ENCODE measurements at regions not wholly inside any gene's neighbourhood (a gene's known extent, or its start where the extent isn't known, plus 50 kb on each side); places are given as distances from the start of the nearest gene placed in this dataset.

DNA sequence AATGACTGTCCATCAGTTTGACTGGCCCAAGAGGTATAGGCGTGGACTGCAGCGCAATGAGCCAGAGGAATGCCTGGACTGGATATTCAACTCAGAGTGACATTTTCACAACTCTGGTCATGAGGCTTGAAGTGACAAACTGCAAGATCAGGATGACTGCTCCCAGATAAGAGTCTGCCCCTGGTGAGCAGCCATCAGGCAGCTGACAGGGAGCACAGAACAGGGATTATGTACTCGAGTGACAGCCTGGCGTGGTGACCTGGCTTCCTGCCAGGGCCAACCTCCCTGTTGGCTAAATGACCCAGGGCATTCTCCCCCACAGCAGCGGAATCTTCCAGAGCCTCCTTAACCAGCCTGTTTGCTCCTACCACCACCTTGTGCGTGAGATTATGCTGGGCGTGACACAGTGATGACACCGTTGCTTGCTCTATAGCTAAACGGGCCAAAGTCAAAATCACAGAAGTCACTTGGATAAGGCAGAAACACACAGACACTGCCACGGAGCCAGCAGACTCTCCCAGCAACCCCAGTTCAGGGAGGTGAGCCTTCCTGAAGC, 209.1 kb upstream of the JARID2 start:
- Histone ChIP-seq H3K4me1 (ENCODE audit: control insufficient read depth in 2 of 2, insufficient read depth in 1 of 2, low read depth in 1 of 2, low read length in 2 of 2) (peaks cover 0 to 8% of the 10 kb centered on the region in 2 donors), H2BK120ac (ENCODE audit: low read depth, low read length) (no peak overlapping the region), H3K79me1 (ENCODE audit: low read depth, low read length) (no peaks in the 10 kb centered on the region), H3K23ac (ENCODE audit: low read depth, low read length, poor library complexity) (no peak overlapping the region), H2AK5ac (ENCODE audit: low read depth, low read length) (peak overlapping the region; percentile 15), H3K4me2 (ENCODE audit: insufficient read depth, low read length, poor library complexity, severe bottlenecking) (no peak overlapping the region), H2BK12ac (ENCODE audit: low read length) (no peak overlapping the region), H3K4ac (ENCODE audit: low read length) (no peak overlapping the region), H2BK15ac (ENCODE audit: low read length) (no peak overlapping the region), H3K4me3 (ENCODE audit: low read length in 2 of 2) (no peak overlapping the region), H3K36me3 (replicated peaks in 1 of 2; ENCODE audit: control insufficient read depth in 2 of 2, insufficient read depth in 2 of 2, low read length in 2 of 2) (no peaks in the 10 kb centered on the region), H4K91ac (ENCODE audit: low read depth, low read length, poor library complexity) (no peak overlapping the region), H3K18ac (ENCODE audit: low read length) (peak overlapping the region; percentile 31), H3K9me3 (replicated peaks in 1 of 2; ENCODE audit: control insufficient read depth in 2 of 2, insufficient read depth in 1 of 2, low read depth in 1 of 2, low read length in 2 of 2) (no peaks in the 10 kb centered on the region), H3K14ac (ENCODE audit: low read length) (no peak overlapping the region), H3K27ac (replicated peaks; ENCODE audit: low read length) (no peak overlapping the region), H3K9ac (ENCODE audit: low read depth, low read length, poor library complexity) (no peak overlapping the region), H4K8ac (ENCODE audit: low read depth, low read length) (no peak overlapping the region), H2AFZ (ENCODE audit: low read length) (no peak overlapping the region), H3K27me3 (ENCODE audit: control insufficient read depth in 3 of 3, insufficient read depth in 3 of 3, low read depth in 1 of 3, low read length in 3 of 3) (no peaks in the 10 kb centered on the region), H2BK5ac (ENCODE audit: low read length) (no peak overlapping the region)
- no CpG with 5 or more reads among the region's 10 CpGs for WGBS, 2 donors (ENCODE audit: extremely low coverage in 2 of 2, insufficient read length in 2 of 2, insufficient replicate concordance in 1 of 2)
- no peak for DNase-seq (ENCODE audit: low spot score)

DNA sequence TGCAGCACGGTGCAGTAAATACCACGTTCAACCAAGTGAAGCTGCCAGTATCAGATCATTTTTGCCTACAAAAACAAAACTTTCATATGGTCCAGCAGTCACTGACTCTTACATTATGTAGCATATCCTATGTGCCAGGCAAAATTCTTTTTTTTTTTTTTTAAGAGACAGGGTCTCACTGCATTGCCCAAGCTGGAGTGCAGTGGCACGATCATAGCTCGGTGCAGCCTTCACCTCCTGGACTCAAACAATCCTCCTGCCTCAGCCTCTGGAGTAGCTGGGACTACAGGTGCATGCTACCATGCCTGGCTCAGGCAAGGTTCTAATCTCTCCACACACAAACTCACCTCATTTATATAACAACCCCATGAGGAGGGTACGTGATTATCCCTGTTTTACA, 208.6 kb upstream of the JARID2 start:
- DNase-seq (ENCODE audit: low spot score) = no peak
- Histone ChIP-seq H3K4me2 (ENCODE audit: insufficient read depth, low read length, poor library complexity, severe bottlenecking) (no peak overlapping the region), H3K27me3 (ENCODE audit: control insufficient read depth in 3 of 3, insufficient read depth in 3 of 3, low read depth in 1 of 3, low read length in 3 of 3) (no peaks in the 10 kb centered on the region), H2AK5ac (ENCODE audit: low read depth, low read length) (no peak overlapping the region), H3K9ac (ENCODE audit: low read depth, low read length, poor library complexity) (no peak overlapping the region), H3K4ac (ENCODE audit: low read length) (no peak overlapping the region), H3K4me1 (ENCODE audit: control insufficient read depth in 2 of 2, insufficient read depth in 1 of 2, low read depth in 1 of 2, low read length in 2 of 2) (peaks cover 0 to 8% of the 10 kb centered on the region in 2 donors), H2BK120ac (ENCODE audit: low read depth, low read length) (no peak overlapping the region), H2AFZ (ENCODE audit: low read length) (no peak overlapping the region), H3K4me3 (ENCODE audit: low read length in 2 of 2) (no peak overlapping the region), H3K27ac (replicated peaks; ENCODE audit: low read length) (no peak overlapping the region), H3K79me1 (ENCODE audit: low read depth, low read length) (no peaks in the 10 kb centered on the region), H2BK12ac (ENCODE audit: low read length) (no peak overlapping the region), H4K8ac (ENCODE audit: low read depth, low read length) (no peak overlapping the region), H3K9me3 (replicated peaks in 1 of 2; ENCODE audit: control insufficient read depth in 2 of 2, insufficient read depth in 1 of 2, low read depth in 1 of 2, low read length in 2 of 2) (no peaks in the 10 kb centered on the region), H3K18ac (ENCODE audit: low read length) (no peak overlapping the region), H3K14ac (ENCODE audit: low read length) (no peak overlapping the region), H3K36me3 (replicated peaks in 1 of 2; ENCODE audit: control insufficient read depth in 2 of 2, insufficient read depth in 2 of 2, low read length in 2 of 2) (no peaks in the 10 kb centered on the region), H3K23ac (ENCODE audit: low read depth, low read length, poor library complexity) (no peak overlapping the region), H4K91ac (ENCODE audit: low read depth, low read length, poor library complexity) (no peak overlapping the region), H2BK15ac (ENCODE audit: low read length) (no peak overlapping the region), H2BK5ac (ENCODE audit: low read length) (no peak overlapping the region)
- no CpG with 5 or more reads among the region's 5 CpGs for WGBS, 2 donors (ENCODE audit: extremely low coverage in 2 of 2, insufficient read length in 2 of 2, insufficient replicate concordance in 1 of 2)

DNA sequence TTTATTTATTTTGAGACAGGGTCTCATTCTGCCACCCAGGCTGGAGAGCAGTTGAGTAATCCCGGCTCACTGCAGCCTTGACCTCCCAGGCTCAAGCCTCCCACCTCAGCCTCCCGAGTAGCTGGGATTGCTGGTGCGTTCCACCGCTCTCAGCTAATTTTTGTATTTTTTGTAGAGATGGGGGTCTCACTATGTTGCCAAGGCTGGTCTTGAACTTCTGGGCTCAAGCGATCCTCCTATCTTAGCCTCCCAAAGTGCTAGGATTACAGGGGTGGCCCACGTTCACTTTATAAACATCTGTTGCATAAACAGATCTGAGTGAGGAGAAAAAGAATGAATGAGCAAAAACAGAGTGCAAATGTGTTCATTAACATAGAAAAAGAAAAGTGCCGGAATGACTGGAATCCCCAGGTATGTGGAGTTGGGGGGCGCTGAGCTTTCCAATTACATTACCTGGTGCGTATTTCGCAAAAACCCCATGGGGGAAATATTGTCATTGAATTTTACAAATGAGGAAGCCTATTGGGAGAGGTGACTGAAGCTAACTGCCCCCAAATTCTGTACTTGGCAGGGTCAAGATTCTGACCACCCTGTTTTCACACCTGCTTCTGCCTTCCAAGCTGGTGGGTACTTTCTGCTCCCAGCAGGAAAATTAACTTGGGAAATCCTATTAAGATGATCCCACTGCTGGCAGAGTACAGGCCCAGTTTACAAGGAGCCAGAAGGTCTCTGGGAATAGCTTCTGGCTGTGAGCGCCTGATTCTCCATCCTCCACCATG, 207.7 kb upstream of the JARID2 start:
- H4K8ac ChIP-seq (ENCODE audit: low read depth, low read length) = no peak overlapping the region
- H3K23ac ChIP-seq (ENCODE audit: low read depth, low read length, poor library complexity) = no peak overlapping the region
- no peak overlapping the region for H2AK5ac ChIP-seq (ENCODE audit: low read depth, low read length)
- peaks cover 0 to 6% of the 10 kb centered on the region in 2 donors for H3K4me1 ChIP-seq (ENCODE audit: control insufficient read depth in 2 of 2, insufficient read depth in 1 of 2, low read depth in 1 of 2, low read length in 2 of 2)
- H2BK12ac ChIP-seq (ENCODE audit: low read length) = no peak overlapping the region
- no peaks in the 10 kb centered on the region for H3K36me3 ChIP-seq (replicated peaks in 1 of 2; ENCODE audit: control insufficient read depth in 2 of 2, insufficient read depth in 2 of 2, low read length in 2 of 2)
- no peaks in the 10 kb centered on the region for H3K9me3 ChIP-seq (replicated peaks in 1 of 2; ENCODE audit: control insufficient read depth in 2 of 2, insufficient read depth in 1 of 2, low read depth in 1 of 2, low read length in 2 of 2)
- no peak overlapping the region for H2BK120ac ChIP-seq (ENCODE audit: low read depth, low read length)
- H3K4me3 ChIP-seq (ENCODE audit: low read length in 2 of 2) = no peak overlapping the region
- H3K27ac ChIP-seq (replicated peaks; ENCODE audit: low read length) = no peak overlapping the region
- H3K27me3 ChIP-seq (ENCODE audit: control insufficient read depth in 3 of 3, insufficient read depth in 3 of 3, low read depth in 1 of 3, low read length in 3 of 3) = no peaks in the 10 kb centered on the region
- H3K79me1 ChIP-seq (ENCODE audit: low read depth, low read length) = no peaks in the 10 kb centered on the region
- no peak overlapping the region for H3K4me2 ChIP-seq (ENCODE audit: insufficient read depth, low read length, poor library complexity, severe bottlenecking)
- no peak overlapping the region for H2BK15ac ChIP-seq (ENCODE audit: low read length)
- H3K18ac ChIP-seq (ENCODE audit: low read length) = no peak overlapping the region
- no peak overlapping the region for H3K4ac ChIP-seq (ENCODE audit: low read length)
- H2AFZ ChIP-seq (ENCODE audit: low read length) = no peak overlapping the region
- no CpG with 5 or more reads among the region's 11 CpGs for WGBS, 2 donors (ENCODE audit: extremely low coverage in 2 of 2, insufficient read length in 2 of 2, insufficient replicate concordance in 1 of 2)
- no peak overlapping the region for H2BK5ac ChIP-seq (ENCODE audit: low read length)
- H4K91ac ChIP-seq (ENCODE audit: low read depth, low read length, poor library complexity) = no peak overlapping the region
- no peak overlapping the region for H3K14ac ChIP-seq (ENCODE audit: low read length)
- no peak overlapping the region for H3K9ac ChIP-seq (ENCODE audit: low read depth, low read length, poor library complexity)
- DNase-seq (ENCODE audit: low spot score) = no peak

DNA sequence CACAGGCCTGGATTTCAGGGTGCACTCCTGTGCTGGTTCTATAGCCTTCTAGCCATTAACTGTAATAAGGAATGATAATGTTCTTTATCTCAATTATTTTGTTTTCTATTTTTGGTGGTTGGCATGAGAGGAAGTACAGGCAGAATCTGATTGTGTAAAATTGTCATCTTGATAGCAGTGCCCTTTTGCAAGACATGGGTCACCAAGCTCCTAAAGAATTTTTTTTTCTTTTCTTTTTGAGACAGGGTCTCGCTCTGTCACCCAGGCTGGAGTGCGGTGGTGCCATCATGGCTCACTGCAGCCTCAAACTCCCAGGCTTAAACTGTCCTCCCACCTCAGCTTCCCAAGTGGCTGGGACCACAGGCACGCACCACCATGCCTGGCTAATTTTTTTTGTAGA, 206.7 kb upstream of the JARID2 start:
- H3K36me3 ChIP-seq (replicated peaks in 1 of 2; ENCODE audit: control insufficient read depth in 2 of 2, insufficient read depth in 2 of 2, low read length in 2 of 2) = no peaks in the 10 kb centered on the region
- H4K91ac ChIP-seq (ENCODE audit: low read depth, low read length, poor library complexity) = no peak overlapping the region
- no peaks in the 10 kb centered on the region for H3K9me3 ChIP-seq (replicated peaks in 1 of 2; ENCODE audit: control insufficient read depth in 2 of 2, insufficient read depth in 1 of 2, low read depth in 1 of 2, low read length in 2 of 2)
- no peak overlapping the region for H2AK5ac ChIP-seq (ENCODE audit: low read depth, low read length)
- no peak overlapping the region for H3K9ac ChIP-seq (ENCODE audit: low read depth, low read length, poor library complexity)
- H3K4me2 ChIP-seq (ENCODE audit: insufficient read depth, low read length, poor library complexity, severe bottlenecking) = no peak overlapping the region
- H3K27ac ChIP-seq (replicated peaks; ENCODE audit: low read length) = no peak overlapping the region
- H4K8ac ChIP-seq (ENCODE audit: low read depth, low read length) = no peak overlapping the region
- no CpG with 5 or more reads among the region's 3 CpGs for WGBS, 2 donors (ENCODE audit: extremely low coverage in 2 of 2, insufficient read length in 2 of 2, insufficient replicate concordance in 1 of 2)
- no peak overlapping the region for H3K14ac ChIP-seq (ENCODE audit: low read length)
- H2BK120ac ChIP-seq (ENCODE audit: low read depth, low read length) = no peak overlapping the region
- H2BK5ac ChIP-seq (ENCODE audit: low read length) = no peak overlapping the region
- no peak overlapping the region for H2BK15ac ChIP-seq (ENCODE audit: low read length)
- H2BK12ac ChIP-seq (ENCODE audit: low read length) = no peak overlapping the region
- no peak overlapping the region for H2AFZ ChIP-seq (ENCODE audit: low read length)
- H3K79me1 ChIP-seq (ENCODE audit: low read depth, low read length) = no peaks in the 10 kb centered on the region
- H3K4me1 ChIP-seq (ENCODE audit: control insufficient read depth in 2 of 2, insufficient read depth in 1 of 2, low read depth in 1 of 2, low read length in 2 of 2) = peaks cover 0 to 8% of the 10 kb centered on the region in 2 donors
- H3K4me3 ChIP-seq (ENCODE audit: low read length in 2 of 2) = no peak overlapping the region
- H3K4ac ChIP-seq (ENCODE audit: low read length) = no peak overlapping the region
- no peak for DNase-seq (ENCODE audit: low spot score)
- H3K23ac ChIP-seq (ENCODE audit: low read depth, low read length, poor library complexity) = no peak overlapping the region
- H3K27me3 ChIP-seq (ENCODE audit: control insufficient read depth in 3 of 3, insufficient read depth in 3 of 3, low read depth in 1 of 3, low read length in 3 of 3) = no peaks in the 10 kb centered on the region
- no peak overlapping the region for H3K18ac ChIP-seq (ENCODE audit: low read length)
